ENCODE measurements at regions not wholly inside any gene's neighbourhood (a gene's known extent, or its start where the extent isn't known, plus 50 kb on each side); places are given as distances from the start of the nearest gene placed in this dataset.

GRCh38 chr11:38219636-38220035, 1621.6 kb upstream of the RAG2 start:
- Mint-ChIP-seq H3K27ac (no peak overlapping the region), H3K9me3 (ENCODE audit: low read depth) (peaks cover 28% of the 10 kb centered on the region), H3K36me3 (ENCODE audit: insufficient read depth) (no peaks in the 10 kb centered on the region), H3K4me1 (ENCODE audit: low read depth) (no peaks in the 10 kb centered on the region), H3K27me3 (no peaks in the 10 kb centered on the region), H3K4me3 (ENCODE audit: low read depth) (no peak overlapping the region)
- TF ChIP-seq, protein P1, sequence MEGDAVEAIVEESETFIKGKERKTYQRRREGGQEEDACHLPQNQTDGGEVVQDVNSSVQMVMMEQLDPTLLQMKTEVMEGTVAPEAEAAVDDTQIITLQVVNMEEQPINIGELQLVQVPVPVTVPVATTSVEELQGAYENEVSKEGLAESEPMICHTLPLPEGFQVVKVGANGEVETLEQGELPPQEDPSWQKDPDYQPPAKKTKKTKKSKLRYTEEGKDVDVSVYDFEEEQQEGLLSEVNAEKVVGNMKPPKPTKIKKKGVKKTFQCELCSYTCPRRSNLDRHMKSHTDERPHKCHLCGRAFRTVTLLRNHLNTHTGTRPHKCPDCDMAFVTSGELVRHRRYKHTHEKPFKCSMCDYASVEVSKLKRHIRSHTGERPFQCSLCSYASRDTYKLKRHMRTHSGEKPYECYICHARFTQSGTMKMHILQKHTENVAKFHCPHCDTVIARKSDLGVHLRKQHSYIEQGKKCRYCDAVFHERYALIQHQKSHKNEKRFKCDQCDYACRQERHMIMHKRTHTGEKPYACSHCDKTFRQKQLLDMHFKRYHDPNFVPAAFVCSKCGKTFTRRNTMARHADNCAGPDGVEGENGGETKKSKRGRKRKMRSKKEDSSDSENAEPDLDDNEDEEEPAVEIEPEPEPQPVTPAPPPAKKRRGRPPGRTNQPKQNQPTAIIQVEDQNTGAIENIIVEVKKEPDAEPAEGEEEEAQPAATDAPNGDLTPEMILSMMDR (IDR thresholded peaks at IDR 0.05; ENCODE audit: unreplicated experiment), result no peak
- DNase-seq (ENCODE audit: low spot score, unreplicated experiment), result no peak

DNA sequence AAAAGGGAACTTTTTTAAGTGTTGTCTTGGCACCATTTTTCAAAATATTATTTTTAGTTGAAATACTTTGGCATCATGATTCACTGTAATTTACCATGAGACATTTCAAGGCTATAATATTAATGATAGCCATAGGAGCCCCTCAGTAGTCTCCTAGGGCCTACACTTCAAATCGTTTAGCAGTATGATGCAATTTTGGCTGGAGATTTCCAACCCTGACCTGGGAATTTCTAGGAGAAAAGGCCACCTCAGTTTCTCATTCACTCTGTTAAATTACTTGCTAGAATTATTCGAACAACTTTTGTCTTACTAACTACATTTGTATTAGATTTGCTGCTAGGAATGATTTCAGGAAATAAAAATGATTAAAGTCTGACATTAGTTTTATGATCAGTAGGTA, 1610.9 kb upstream of the RAG2 start:
- no peak for DNase-seq (ENCODE audit: low spot score, unreplicated experiment)
- no peaks in the 10 kb centered on the region for H3K9me3 Mint-ChIP-seq (ENCODE audit: low read depth)
- no peak overlapping the region for H3K4me3 Mint-ChIP-seq (ENCODE audit: low read depth)
- H3K27me3 Mint-ChIP-seq, result no peaks in the 10 kb centered on the region
- H3K4me1 Mint-ChIP-seq (ENCODE audit: low read depth), result peaks cover 4% of the 10 kb centered on the region
- TF ChIP-seq, protein P1 (IDR thresholded peaks at IDR 0.05; ENCODE audit: unreplicated experiment), result no peak
- H3K36me3 Mint-ChIP-seq (ENCODE audit: insufficient read depth), result no peaks in the 10 kb centered on the region
- no peak overlapping the region for H3K27ac Mint-ChIP-seq

GRCh38 chr11:38206663-38207062, 1608.6 kb upstream of the RAG2 start:
- no peaks in the 10 kb centered on the region for H3K27me3 Mint-ChIP-seq
- H3K4me1 Mint-ChIP-seq (ENCODE audit: low read depth), result no peaks in the 10 kb centered on the region
- DNase-seq (ENCODE audit: low spot score, unreplicated experiment), result no peak
- TF ChIP-seq, protein P1 (IDR thresholded peaks at IDR 0.05; ENCODE audit: unreplicated experiment), result no peak
- H3K9me3 Mint-ChIP-seq (ENCODE audit: low read depth), result no peaks in the 10 kb centered on the region
- no peaks in the 10 kb centered on the region for H3K36me3 Mint-ChIP-seq (ENCODE audit: insufficient read depth)
- no peak overlapping the region for H3K27ac Mint-ChIP-seq
- no peak overlapping the region for H3K4me3 Mint-ChIP-seq (ENCODE audit: low read depth)

- TF ChIP-seq, protein P1 (IDR thresholded peaks at IDR 0.05; ENCODE audit: unreplicated experiment), result no peak
- Mint-ChIP-seq H3K36me3 (ENCODE audit: insufficient read depth) (no peaks in the 10 kb centered on the region), H3K4me1 (ENCODE audit: low read depth) (no peaks in the 10 kb centered on the region), H3K4me3 (ENCODE audit: low read depth) (no peak overlapping the region), H3K9me3 (ENCODE audit: low read depth) (peaks cover 7% of the 10 kb centered on the region), H3K27me3 (no peaks in the 10 kb centered on the region), H3K27ac (no peak overlapping the region)
- DNase-seq (ENCODE audit: low spot score, unreplicated experiment), result no peak
Measured at GRCh38 chr11:38191101-38191500, 1593.1 kb upstream of the RAG2 start.

DNA sequence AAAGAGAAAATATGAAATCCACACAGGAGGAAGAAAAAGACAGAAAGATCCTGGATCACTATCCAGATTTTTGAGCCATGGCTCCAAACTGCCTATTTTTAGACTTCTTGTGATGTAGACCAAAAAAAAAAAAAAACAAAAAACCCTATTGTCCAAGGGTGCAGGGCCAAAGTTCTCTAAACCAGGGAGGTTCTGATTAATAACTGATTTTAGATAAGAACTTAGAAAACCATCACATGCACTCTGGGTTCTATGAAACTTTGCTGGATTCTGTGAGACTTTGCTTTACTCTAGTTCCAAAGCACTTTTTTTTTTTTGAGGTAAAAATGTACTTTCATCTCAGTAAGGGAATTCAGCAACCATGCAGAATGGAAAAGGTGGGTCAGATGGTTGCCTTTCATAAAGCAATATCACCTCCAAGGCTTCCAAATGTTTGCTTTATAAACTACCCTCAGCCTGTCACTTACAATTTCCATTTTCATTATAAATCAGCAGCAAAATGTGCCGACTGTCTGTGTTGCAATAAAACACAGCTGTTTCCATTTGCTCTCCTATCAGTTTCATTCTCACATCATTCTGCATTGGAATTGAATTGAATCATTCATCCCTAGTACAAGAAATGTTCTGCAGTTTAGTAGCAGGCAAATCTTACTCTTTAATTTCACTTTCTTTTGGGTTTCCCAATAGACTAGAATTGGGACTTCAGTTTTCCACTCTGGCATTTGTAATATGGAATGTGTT, 1584.3 kb upstream of the RAG2 start:
- Mint-ChIP-seq H3K4me3 (ENCODE audit: low read depth) (no peak overlapping the region), H3K9me3 (ENCODE audit: low read depth) (peaks cover 4% of the 10 kb centered on the region), H3K4me1 (ENCODE audit: low read depth) (peaks cover 11% of the 10 kb centered on the region), H3K27ac (no peak overlapping the region), H3K36me3 (ENCODE audit: insufficient read depth) (no peaks in the 10 kb centered on the region), H3K27me3 (no peaks in the 10 kb centered on the region)
- TF ChIP-seq, protein P1 (IDR thresholded peaks at IDR 0.05; ENCODE audit: unreplicated experiment), result no peak
- DNase-seq (ENCODE audit: low spot score, unreplicated experiment), result no peak
